ENCODE measurements at regions not wholly inside any gene's neighbourhood (a gene's known extent, or its start where the extent isn't known, plus 50 kb on each side); places are given as distances from the start of the nearest gene placed in this dataset.

DNA sequence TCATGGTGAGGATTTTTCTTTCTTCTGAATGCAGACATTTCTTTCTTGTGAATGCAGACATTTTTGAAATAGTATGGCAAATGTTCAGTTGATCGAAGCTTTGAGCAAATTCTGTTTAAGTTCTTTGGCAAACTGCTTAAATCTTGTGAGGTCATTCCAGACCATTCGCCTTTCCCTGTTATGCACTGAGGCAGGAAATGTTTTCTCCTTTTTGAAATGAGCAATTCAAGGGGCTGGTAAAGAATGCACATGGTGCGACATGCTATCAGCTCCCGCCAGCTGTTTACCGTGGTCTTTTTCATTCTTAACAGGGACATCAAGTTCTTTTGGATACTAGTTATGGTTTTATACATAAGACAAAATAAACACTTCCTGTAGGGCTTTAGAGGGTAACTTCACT is 112.0 kb upstream of the CCN2 start:
- TF ChIP-seq, protein P1, sequence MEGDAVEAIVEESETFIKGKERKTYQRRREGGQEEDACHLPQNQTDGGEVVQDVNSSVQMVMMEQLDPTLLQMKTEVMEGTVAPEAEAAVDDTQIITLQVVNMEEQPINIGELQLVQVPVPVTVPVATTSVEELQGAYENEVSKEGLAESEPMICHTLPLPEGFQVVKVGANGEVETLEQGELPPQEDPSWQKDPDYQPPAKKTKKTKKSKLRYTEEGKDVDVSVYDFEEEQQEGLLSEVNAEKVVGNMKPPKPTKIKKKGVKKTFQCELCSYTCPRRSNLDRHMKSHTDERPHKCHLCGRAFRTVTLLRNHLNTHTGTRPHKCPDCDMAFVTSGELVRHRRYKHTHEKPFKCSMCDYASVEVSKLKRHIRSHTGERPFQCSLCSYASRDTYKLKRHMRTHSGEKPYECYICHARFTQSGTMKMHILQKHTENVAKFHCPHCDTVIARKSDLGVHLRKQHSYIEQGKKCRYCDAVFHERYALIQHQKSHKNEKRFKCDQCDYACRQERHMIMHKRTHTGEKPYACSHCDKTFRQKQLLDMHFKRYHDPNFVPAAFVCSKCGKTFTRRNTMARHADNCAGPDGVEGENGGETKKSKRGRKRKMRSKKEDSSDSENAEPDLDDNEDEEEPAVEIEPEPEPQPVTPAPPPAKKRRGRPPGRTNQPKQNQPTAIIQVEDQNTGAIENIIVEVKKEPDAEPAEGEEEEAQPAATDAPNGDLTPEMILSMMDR (optimal IDR thresholded peaks at IDR 0.05 in 1 of 3, IDR thresholded peaks at IDR 0.05 in 1 of 3, conservative IDR thresholded peaks at IDR 0.05 in 1 of 3; ENCODE audit: extremely low read depth in 1 of 3, insufficient read depth in 2 of 3, low read length in 3 of 3), result no peak
- no peak for TF ChIP-seq EZH2 (IDR thresholded peaks at IDR 0.05; ENCODE audit: low read length)

All from keratinocyte (primary cell).